WTC11 (cell line): ENCODE measurements at regions not wholly inside any gene's neighbourhood (a gene's known extent, or its start where the extent isn't known, plus 50 kb on each side); places are given as distances from the start of the nearest gene placed in this dataset.

ENCODE experiments used
- ATAC-seq: fragments of 200-7000 bp; cut with Tn5 transposase; 2 replicates; pipeline ENCODE4 v1.10.0; 2021; ENCODE audit warnings: mild to moderate bottlenecking, moderate library complexity
- CTCF ChIA-PET: fragments of 300-600 bp; sonication (Branson Sonifier 250); formaldehyde crosslinking; loops from one replicate; lab custom pipeline; 2021; ENCODE audit warnings: antibody characterized with exemption; lab: Charles Lee
- POLR2A ChIA-PET: fragments of 350-600 bp; sonication (Branson Sonifier 250); formaldehyde crosslinking; loops from one replicate; lab custom pipeline; 2021; ENCODE audit warnings: antibody characterized with exemption; lab: Charles Lee
- DNase-seq: peaks from one replicate; pipeline ENCODE4 v3.0.0; 2021; ENCODE audit warnings: low spot score
- H3K27ac Mint-ChIP-seq: 2 replicates; pipeline ENCODE4 v1.8.0; 2021; ENCODE audit warnings: mixed read lengths
- H3K27me3 Mint-ChIP-seq: 2 replicates; pipeline ENCODE4 v1.8.0; 2021; ENCODE audit warnings: low read depth, mild to moderate bottlenecking, moderate library complexity, mixed read lengths
- H3K36me3 Mint-ChIP-seq: 2 replicates; pipeline ENCODE4 v1.8.0; 2021; ENCODE audit warnings: mixed read lengths
- H3K4me1 Mint-ChIP-seq: 2 replicates; pipeline ENCODE4 v1.8.0; 2022; ENCODE audit warnings: mixed read lengths
- H3K4me3 Mint-ChIP-seq: 2 replicates; pipeline ENCODE4 v1.8.0; 2021; ENCODE audit warnings: mild to moderate bottlenecking, moderate library complexity, mixed read lengths
- H3K9me3 Mint-ChIP-seq: 2 replicates; pipeline ENCODE4 v1.8.0; 2021; ENCODE audit warnings: mixed read lengths
- CREB1 ChIP-seq: sonication (generic); formaldehyde crosslinking; IDR thresholded peaks from 2 replicates; pipeline ENCODE4 v1.8.0; 2023; ENCODE audit warnings: mild to moderate bottlenecking, missing genetic modification reagents
- GABPB1 ChIP-seq: sonication (generic); formaldehyde crosslinking; IDR thresholded peaks from 2 replicates; pipeline ENCODE4 v1.8.1; 2023; ENCODE audit warnings: mild to moderate bottlenecking, missing genetic modification reagents
- NFATC4 ChIP-seq: fragments of 250-450 bp; sonication (Bioruptor Pico); IDR thresholded peaks from 2 replicates; pipeline ENCODE4 v1.9.0; 2021; ENCODE audit warnings: mild to moderate bottlenecking
- RELA ChIP-seq: sonication (generic); formaldehyde crosslinking; IDR thresholded peaks from 2 replicates; pipeline ENCODE4 v1.8.1; 2022; ENCODE audit warnings: missing genetic modification reagents, mild to moderate bottlenecking, borderline replicate concordance
- ZNF138 ChIP-seq: sonication (generic); formaldehyde crosslinking; conservative IDR thresholded peaks from 2 replicates; pipeline ENCODE4 v1.8.1; 2022; ENCODE audit warnings: mild to moderate bottlenecking, moderate library complexity, missing genetic modification reagents
- ZNF396 ChIP-seq: fragments of 250-450 bp; sonication (Bioruptor Pico); IDR thresholded peaks from 2 replicates; pipeline ENCODE4 v1.8.0; 2021; ENCODE audit warnings: mild to moderate bottlenecking, moderate library complexity, borderline replicate concordance
- ZNF423 ChIP-seq: fragments of 250-450 bp; sonication (Bioruptor Pico); IDR thresholded peaks from 2 replicates; pipeline ENCODE4 v2.1.2; 2022; ENCODE audit warnings: mild to moderate bottlenecking, moderate library complexity
- TF ChIP-seq, protein P1 (sequence below): fragments of 250-450 bp; sonication (Bioruptor Pico); IDR thresholded peaks from 2 replicates; pipeline ENCODE4 v1.9.0; 2021; ENCODE audit warnings: mild to moderate bottlenecking
- TF ChIP-seq, protein P2 (sequence below): fragments of 250-450 bp; sonication (Bioruptor Pico); IDR thresholded peaks from 2 replicates; pipeline ENCODE4 v1.9.0; 2021; ENCODE audit warnings: moderate library complexity, mild to moderate bottlenecking, inconsistent platforms, borderline replicate concordance
- TF ChIP-seq, protein P3 (sequence below): sonication (generic); formaldehyde crosslinking; IDR thresholded peaks from 2 replicates; pipeline ENCODE4 v1.8.1; 2023; ENCODE audit warnings: mild to moderate bottlenecking, missing genetic modification reagents, moderate library complexity
- TF ChIP-seq, protein P4 (sequence below): sonication (generic); formaldehyde crosslinking; IDR thresholded peaks from 2 replicates; pipeline ENCODE4 v1.8.0; 2022; ENCODE audit warnings: mild to moderate bottlenecking, missing genetic modification reagents
- TF ChIP-seq, protein P5 (sequence below): sonication (generic); formaldehyde crosslinking; IDR thresholded peaks from 2 replicates; pipeline ENCODE4 v1.8.0; 2022; ENCODE audit warnings: mild to moderate bottlenecking, missing genetic modification reagents
- TF ChIP-seq, protein P6 (sequence below): sonication (generic); formaldehyde crosslinking; conservative IDR thresholded peaks from 2 replicates; pipeline ENCODE4 v1.8.1; 2023; ENCODE audit warnings: mild to moderate bottlenecking, low read depth, missing genetic modification reagents, moderate library complexity

DNA sequence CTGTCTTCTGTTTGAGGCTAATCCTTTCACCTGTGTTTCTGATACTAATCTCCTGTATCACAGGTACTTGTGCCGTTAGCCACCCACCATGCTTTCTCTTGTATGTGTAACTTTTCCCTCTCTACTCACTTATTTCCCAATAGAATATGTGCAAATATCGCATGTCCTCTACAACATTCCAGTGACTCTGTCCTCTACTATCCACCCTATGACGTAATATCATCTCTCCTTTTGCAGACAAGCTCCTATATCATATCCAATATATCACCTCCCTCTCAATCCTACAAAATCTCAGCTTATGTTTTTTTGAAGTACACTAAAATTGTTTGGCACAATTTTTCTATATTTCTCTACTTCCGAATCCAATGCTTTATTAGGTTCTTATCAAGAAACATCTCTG, 232.6 kb upstream of the LRFN5 start (continued):
- TF ChIP-seq CREB1 (CRISPR knock-in tag) = no peak
- TF ChIP-seq, protein P1, sequence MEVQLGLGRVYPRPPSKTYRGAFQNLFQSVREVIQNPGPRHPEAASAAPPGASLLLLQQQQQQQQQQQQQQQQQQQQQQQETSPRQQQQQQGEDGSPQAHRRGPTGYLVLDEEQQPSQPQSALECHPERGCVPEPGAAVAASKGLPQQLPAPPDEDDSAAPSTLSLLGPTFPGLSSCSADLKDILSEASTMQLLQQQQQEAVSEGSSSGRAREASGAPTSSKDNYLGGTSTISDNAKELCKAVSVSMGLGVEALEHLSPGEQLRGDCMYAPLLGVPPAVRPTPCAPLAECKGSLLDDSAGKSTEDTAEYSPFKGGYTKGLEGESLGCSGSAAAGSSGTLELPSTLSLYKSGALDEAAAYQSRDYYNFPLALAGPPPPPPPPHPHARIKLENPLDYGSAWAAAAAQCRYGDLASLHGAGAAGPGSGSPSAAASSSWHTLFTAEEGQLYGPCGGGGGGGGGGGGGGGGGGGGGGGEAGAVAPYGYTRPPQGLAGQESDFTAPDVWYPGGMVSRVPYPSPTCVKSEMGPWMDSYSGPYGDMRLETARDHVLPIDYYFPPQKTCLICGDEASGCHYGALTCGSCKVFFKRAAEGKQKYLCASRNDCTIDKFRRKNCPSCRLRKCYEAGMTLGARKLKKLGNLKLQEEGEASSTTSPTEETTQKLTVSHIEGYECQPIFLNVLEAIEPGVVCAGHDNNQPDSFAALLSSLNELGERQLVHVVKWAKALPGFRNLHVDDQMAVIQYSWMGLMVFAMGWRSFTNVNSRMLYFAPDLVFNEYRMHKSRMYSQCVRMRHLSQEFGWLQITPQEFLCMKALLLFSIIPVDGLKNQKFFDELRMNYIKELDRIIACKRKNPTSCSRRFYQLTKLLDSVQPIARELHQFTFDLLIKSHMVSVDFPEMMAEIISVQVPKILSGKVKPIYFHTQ (CRISPR knock-in tag) = no peak
- TF ChIP-seq NFATC4 (CRISPR knock-in tag) = no peak
- TF ChIP-seq, protein P2, sequence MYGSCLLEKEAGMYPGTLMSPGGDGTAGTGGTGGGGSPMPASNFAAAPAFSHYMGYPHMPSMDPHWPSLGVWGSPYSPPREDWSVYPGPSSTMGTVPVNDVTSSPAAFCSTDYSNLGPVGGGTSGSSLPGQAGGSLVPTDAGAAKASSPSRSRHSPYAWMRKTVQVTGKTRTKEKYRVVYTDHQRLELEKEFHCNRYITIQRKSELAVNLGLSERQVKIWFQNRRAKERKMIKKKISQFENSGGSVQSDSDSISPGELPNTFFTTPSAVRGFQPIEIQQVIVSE (CRISPR knock-in tag) = no peak

DNA sequence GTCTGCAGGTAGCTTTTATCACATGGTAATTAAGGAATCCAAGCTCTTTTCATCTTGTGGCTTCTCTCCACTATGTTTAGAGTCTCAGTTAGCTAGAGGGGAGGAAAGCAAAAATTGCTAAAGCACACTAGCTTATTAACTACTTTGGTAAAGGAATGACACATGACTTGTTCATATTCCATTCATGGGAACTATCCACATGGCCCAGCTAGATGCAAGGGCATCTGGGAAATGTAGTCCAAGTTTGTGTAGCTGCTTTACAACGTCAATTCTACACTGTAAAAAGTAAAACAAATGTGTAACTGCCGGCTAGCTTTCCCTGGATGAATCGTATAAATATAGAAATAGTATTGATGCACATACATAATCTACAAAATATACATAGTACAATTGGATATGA, 244.5 kb upstream of the LRFN5 start:
- ATAC-seq = peak; percentile 36; the same call in 1 of the 2 replicates
- CTCF ChIA-PET = no interaction called here
- Mint-ChIP-seq H3K27me3 (no peaks in the 10 kb centered on the region), H3K4me1 (no peaks in the 10 kb centered on the region), H3K27ac (no peak overlapping the region), H3K4me3 (no peak overlapping the region), H3K9me3 (peaks cover 4% of the 10 kb centered on the region; the same call in 1 of the 2 replicates), H3K36me3 (no peaks in the 10 kb centered on the region)
- POLR2A ChIA-PET = no interaction called here
- no peak for DNase-seq
- TF ChIP-seq, protein P3, sequence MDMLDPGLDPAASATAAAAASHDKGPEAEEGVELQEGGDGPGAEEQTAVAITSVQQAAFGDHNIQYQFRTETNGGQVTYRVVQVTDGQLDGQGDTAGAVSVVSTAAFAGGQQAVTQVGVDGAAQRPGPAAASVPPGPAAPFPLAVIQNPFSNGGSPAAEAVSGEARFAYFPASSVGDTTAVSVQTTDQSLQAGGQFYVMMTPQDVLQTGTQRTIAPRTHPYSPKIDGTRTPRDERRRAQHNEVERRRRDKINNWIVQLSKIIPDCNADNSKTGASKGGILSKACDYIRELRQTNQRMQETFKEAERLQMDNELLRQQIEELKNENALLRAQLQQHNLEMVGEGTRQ (CRISPR knock-in tag) = peak; percentile 86
- no peak for TF ChIP-seq ZNF396 (CRISPR knock-in tag)
- TF ChIP-seq, protein P4, sequence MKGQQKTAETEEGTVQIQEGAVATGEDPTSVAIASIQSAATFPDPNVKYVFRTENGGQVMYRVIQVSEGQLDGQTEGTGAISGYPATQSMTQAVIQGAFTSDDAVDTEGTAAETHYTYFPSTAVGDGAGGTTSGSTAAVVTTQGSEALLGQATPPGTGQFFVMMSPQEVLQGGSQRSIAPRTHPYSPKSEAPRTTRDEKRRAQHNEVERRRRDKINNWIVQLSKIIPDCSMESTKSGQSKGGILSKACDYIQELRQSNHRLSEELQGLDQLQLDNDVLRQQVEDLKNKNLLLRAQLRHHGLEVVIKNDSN (CRISPR knock-in tag) = peak; percentile 84
- TF ChIP-seq RELA (CRISPR knock-in tag) = no peak
- TF ChIP-seq, protein P5, sequence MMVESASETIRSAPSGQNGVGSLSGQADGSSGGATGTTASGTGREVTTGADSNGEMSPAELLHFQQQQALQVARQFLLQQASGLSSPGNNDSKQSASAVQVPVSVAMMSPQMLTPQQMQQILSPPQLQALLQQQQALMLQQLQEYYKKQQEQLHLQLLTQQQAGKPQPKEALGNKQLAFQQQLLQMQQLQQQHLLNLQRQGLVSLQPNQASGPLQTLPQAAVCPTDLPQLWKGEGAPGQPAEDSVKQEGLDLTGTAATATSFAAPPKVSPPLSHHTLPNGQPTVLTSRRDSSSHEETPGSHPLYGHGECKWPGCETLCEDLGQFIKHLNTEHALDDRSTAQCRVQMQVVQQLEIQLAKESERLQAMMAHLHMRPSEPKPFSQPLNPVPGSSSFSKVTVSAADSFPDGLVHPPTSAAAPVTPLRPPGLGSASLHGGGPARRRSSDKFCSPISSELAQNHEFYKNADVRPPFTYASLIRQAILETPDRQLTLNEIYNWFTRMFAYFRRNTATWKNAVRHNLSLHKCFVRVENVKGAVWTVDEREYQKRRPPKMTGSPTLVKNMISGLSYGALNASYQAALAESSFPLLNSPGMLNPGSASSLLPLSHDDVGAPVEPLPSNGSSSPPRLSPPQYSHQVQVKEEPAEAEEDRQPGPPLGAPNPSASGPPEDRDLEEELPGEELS (CRISPR knock-in tag) = no peak

DNA sequence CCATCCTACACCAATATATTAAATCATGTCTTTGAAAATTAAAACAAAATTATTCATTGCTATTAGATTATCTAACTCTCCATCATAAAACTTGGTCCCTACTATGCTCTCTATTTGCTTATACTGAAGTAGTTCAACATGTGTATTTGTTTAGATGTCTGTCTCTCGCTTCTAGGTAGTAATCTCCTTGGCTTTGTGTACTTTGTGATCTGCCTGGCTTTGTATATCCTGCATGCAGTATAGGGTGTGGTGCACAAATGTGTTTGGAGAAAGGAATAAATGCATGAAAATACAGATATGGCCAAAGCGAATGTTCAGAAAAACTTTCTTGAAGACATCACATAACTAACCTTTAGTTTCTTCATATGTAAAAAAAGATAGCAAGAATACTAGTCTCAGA, 246.6 kb upstream of the LRFN5 start:
- Mint-ChIP-seq H3K36me3 (no peaks in the 10 kb centered on the region), H3K9me3 (peaks cover 4% of the 10 kb centered on the region; the same call in 1 of the 2 replicates), H3K27me3 (no peaks in the 10 kb centered on the region)
- TF ChIP-seq ZNF138 (CRISPR knock-in tag) (no peak), GABPB1 (CRISPR knock-in tag) (no peak), ZNF423 (CRISPR knock-in tag) (no peak)
- TF ChIP-seq, protein P6, sequence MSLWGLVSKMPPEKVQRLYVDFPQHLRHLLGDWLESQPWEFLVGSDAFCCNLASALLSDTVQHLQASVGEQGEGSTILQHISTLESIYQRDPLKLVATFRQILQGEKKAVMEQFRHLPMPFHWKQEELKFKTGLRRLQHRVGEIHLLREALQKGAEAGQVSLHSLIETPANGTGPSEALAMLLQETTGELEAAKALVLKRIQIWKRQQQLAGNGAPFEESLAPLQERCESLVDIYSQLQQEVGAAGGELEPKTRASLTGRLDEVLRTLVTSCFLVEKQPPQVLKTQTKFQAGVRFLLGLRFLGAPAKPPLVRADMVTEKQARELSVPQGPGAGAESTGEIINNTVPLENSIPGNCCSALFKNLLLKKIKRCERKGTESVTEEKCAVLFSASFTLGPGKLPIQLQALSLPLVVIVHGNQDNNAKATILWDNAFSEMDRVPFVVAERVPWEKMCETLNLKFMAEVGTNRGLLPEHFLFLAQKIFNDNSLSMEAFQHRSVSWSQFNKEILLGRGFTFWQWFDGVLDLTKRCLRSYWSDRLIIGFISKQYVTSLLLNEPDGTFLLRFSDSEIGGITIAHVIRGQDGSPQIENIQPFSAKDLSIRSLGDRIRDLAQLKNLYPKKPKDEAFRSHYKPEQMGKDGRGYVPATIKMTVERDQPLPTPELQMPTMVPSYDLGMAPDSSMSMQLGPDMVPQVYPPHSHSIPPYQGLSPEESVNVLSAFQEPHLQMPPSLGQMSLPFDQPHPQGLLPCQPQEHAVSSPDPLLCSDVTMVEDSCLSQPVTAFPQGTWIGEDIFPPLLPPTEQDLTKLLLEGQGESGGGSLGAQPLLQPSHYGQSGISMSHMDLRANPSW (CRISPR knock-in tag) = no peak
- TF ChIP-seq, all 79 proteins: peak for 0
- Mint-ChIP-seq H3K4me1 (no peaks in the 10 kb centered on the region), H3K4me3 (no peak overlapping the region), H3K27ac (no peak overlapping the region)
- ChIA-PET POLR2A (no interaction called here), CTCF (no interaction called here)
- no peak for DNase-seq
- no peak for ATAC-seq
